ENCODE measurements at regions not wholly inside any gene's neighbourhood (a gene's known extent, or its start where the extent isn't known, plus 50 kb on each side); places are given as distances from the start of the nearest gene placed in this dataset.

- DNase-seq (ENCODE audit: low read depth) = no peak
These were observed 95.5 kb upstream of the ZNF469 start for GRCh38 chr16:88287219-88287618.

- no peak for DNase-seq (ENCODE audit: low read depth)
These were observed 94.5 kb upstream of the ZNF469 start for GRCh38 chr16:88288303-88288702.

GRCh38 chr16:88289001-88289400 lies 93.8 kb upstream of the ZNF469 start:
- DNase-seq (ENCODE audit: low read depth) = no peak

- peak; percentile 37 for DNase-seq (ENCODE audit: low read depth)
These were observed 93.2 kb upstream of the ZNF469 start for GRCh38 chr16:88289561-88289960.

GRCh38 chr16:88289968-88290401 lies 92.8 kb upstream of the ZNF469 start:
- DNase-seq (ENCODE audit: low read depth) = no peak

GRCh38 chr16:88290850-88291830 lies 91.6 kb upstream of the ZNF469 start:
- no peak for DNase-seq (ENCODE audit: low read depth)

GRCh38 chr16:88292007-88292970 lies 90.5 kb upstream of the ZNF469 start:
- peak; percentile 44 for DNase-seq (ENCODE audit: low read depth)

GRCh38 chr16:88293097-88293496 lies 89.7 kb upstream of the ZNF469 start:
- DNase-seq (ENCODE audit: low read depth) = no peak

- DNase-seq (ENCODE audit: low read depth) = no peak
These were observed 86.9 kb upstream of the ZNF469 start for GRCh38 chr16:88295671-88296436.

- no peak for DNase-seq (ENCODE audit: low read depth)
These were observed 86.2 kb upstream of the ZNF469 start for GRCh38 chr16:88296437-88297177.

- no peak for DNase-seq (ENCODE audit: low read depth)
These were observed 85.5 kb upstream of the ZNF469 start for GRCh38 chr16:88297178-88297720.

- DNase-seq (ENCODE audit: low read depth) = no peak
These were observed 84.5 kb upstream of the ZNF469 start for GRCh38 chr16:88298181-88298832.

- no peak for DNase-seq (ENCODE audit: low read depth)
These were observed 83.7 kb upstream of the ZNF469 start for GRCh38 chr16:88298833-88299745.

- no peak for DNase-seq (ENCODE audit: low read depth)
These were observed 82.9 kb upstream of the ZNF469 start for GRCh38 chr16:88299751-88300462.

- no peak for DNase-seq (ENCODE audit: low read depth)
These were observed 82.3 kb upstream of the ZNF469 start for GRCh38 chr16:88300463-88300835.

- no peak for DNase-seq (ENCODE audit: low read depth)
These were observed 81.3 kb upstream of the ZNF469 start for GRCh38 chr16:88301431-88301830.

GRCh38 chr16:88301886-88302285 lies 80.9 kb upstream of the ZNF469 start:
- no peak for DNase-seq (ENCODE audit: low read depth)

- DNase-seq (ENCODE audit: low read depth) = no peak
These were observed 80.1 kb upstream of the ZNF469 start for GRCh38 chr16:88302666-88303065.

GRCh38 chr16:88303405-88303804 lies 79.4 kb upstream of the ZNF469 start:
- no peak for DNase-seq (ENCODE audit: low read depth)
